Smooth muscle cell (in vitro differentiated cells): ENCODE measurements at regions not wholly inside any gene's neighbourhood (a gene's known extent, or its start where the extent isn't known, plus 50 kb on each side); places are given as distances from the start of the nearest gene placed in this dataset.

Experiments used
- DNase-seq: peaks from one replicate; lab custom pipeline; 2025; ENCODE audit not compliant: unreplicated experiment; lab: John Stamatoyannopoulos, UW
- H2AFZ ChIP-seq: fragments of 200-600 bp; sonication (generic); 2 replicates; pipeline ENCODE4 v1.6.0; 2016; ENCODE audit warnings: antibody characterized with exemption, low read depth, mild to moderate bottlenecking
- H3F3A ChIP-seq: fragments of 200-600 bp; sonication (generic); 2 replicates; pipeline ENCODE4 v1.6.0; 2017; ENCODE audit warnings: antibody characterized with exemption, low read depth
- H3K27ac ChIP-seq: fragments of 200-600 bp; sonication (generic); 2 replicates; pipeline ENCODE4 v1.5.1; 2016; ENCODE audit warnings: low read depth, mild to moderate bottlenecking
- H3K27me3 ChIP-seq: fragments of 200-600 bp; sonication (generic); 2 replicates; pipeline ENCODE4 v1.6.1; 2016; ENCODE audit warnings: low read depth, mild to moderate bottlenecking
- H3K36me3 ChIP-seq: fragments of 200-600 bp; sonication (generic); 2 replicates; pipeline ENCODE4 v1.5.1; 2016; ENCODE audit warnings: low read depth
- H3K4me1 ChIP-seq: fragments of 200-600 bp; sonication (generic); 2 replicates; pipeline ENCODE4 v1.5.1; 2016; ENCODE audit warnings: low read depth
- H3K4me2 ChIP-seq: fragments of 200-600 bp; sonication (generic); 2 replicates; pipeline ENCODE4 v1.6.0; 2016; ENCODE audit warnings: mild to moderate bottlenecking
- H3K4me3 ChIP-seq: fragments of 200-600 bp; sonication (generic); 2 replicates; pipeline ENCODE4 v1.5.1; 2016; ENCODE audit warnings: mild to moderate bottlenecking
- H3K79me2 ChIP-seq: fragments of 200-600 bp; sonication (generic); 2 replicates; pipeline ENCODE4 v1.6.0; 2016; ENCODE audit warnings: low read depth, mild to moderate bottlenecking
- H3K9ac ChIP-seq: fragments of 200-600 bp; sonication (generic); 2 replicates; pipeline ENCODE4 v1.6.0; 2016; ENCODE audit warnings: low read depth
- H3K9me3 ChIP-seq: fragments of 200-600 bp; sonication (generic); replicated peaks from 2 replicates; pipeline ENCODE4 v1.5.1; 2016; ENCODE audit warnings: low read depth
- H4K20me1 ChIP-seq: fragments of 200-600 bp; sonication (generic); 2 replicates; pipeline ENCODE4 v1.6.0; 2016; ENCODE audit warnings: low read depth
- CTCF ChIP-seq: fragments of 200-600 bp; sonication (generic); IDR thresholded peaks from 2 replicates; pipeline ENCODE4 v1.5.1; 2017; ENCODE audit warnings: borderline replicate concordance, mild to moderate bottlenecking, antibody characterized with exemption; ENCODE audit not compliant: insufficient read depth, poor library complexity, severe bottlenecking
- WGBS: methylation state at CpG from one replicate; pipeline ENCODE4 v1.1.7; 2016; ENCODE audit warnings: low lambda C conversion rate; 5-methylcytosine and 5-hydroxymethylcytosine counted together

GRCh38 chrX:116226665-116227484, 56.3 kb downstream of the AGTR2 start:
- no peak for DNase-seq
- no peaks in the 10 kb centered on the region for H3F3A ChIP-seq
- H3K4me2 ChIP-seq = no peak overlapping the region
- no peak overlapping the region for H2AFZ ChIP-seq
- H3K79me2 ChIP-seq = no peaks in the 10 kb centered on the region
- no peaks in the 10 kb centered on the region for H4K20me1 ChIP-seq
- H3K4me1 ChIP-seq = no peaks in the 10 kb centered on the region
- H3K27ac ChIP-seq = no peak overlapping the region
- 77% methylated on average over 3 of the region's 3 CpGs for WGBS
- no peak overlapping the region for H3K4me3 ChIP-seq
- no peaks in the 10 kb centered on the region for H3K9me3 ChIP-seq
- no peak for TF ChIP-seq CTCF
- no peaks in the 10 kb centered on the region for H3K27me3 ChIP-seq
- no peaks in the 10 kb centered on the region for H3K36me3 ChIP-seq
- no peak overlapping the region for H3K9ac ChIP-seq

GRCh38 chrX:116230130-116230898, 59.8 kb downstream of the AGTR2 start:
- WGBS = 42% methylated on average over 4 of the region's 4 CpGs
- H3K9me3 ChIP-seq = no peaks in the 10 kb centered on the region
- H3F3A ChIP-seq = no peaks in the 10 kb centered on the region
- no peak overlapping the region for H3K4me2 ChIP-seq
- H3K9ac ChIP-seq = no peak overlapping the region
- no peak overlapping the region for H3K27ac ChIP-seq
- no peaks in the 10 kb centered on the region for H3K79me2 ChIP-seq
- H3K4me1 ChIP-seq = no peaks in the 10 kb centered on the region
- TF ChIP-seq CTCF = no peak
- no peaks in the 10 kb centered on the region for H3K36me3 ChIP-seq
- no peaks in the 10 kb centered on the region for H4K20me1 ChIP-seq
- H3K27me3 ChIP-seq = no peaks in the 10 kb centered on the region
- no peak for DNase-seq
- H2AFZ ChIP-seq = no peak overlapping the region
- no peak overlapping the region for H3K4me3 ChIP-seq

GRCh38 chrX:116232833-116233232, 62.3 kb downstream of the AGTR2 start:
- Histone ChIP-seq H3K4me2 (no peak overlapping the region), H4K20me1 (no peaks in the 10 kb centered on the region), H3K4me3 (no peak overlapping the region), H3K27me3 (no peaks in the 10 kb centered on the region), H3K9ac (no peak overlapping the region), H3K36me3 (no peaks in the 10 kb centered on the region), H3F3A (no peaks in the 10 kb centered on the region), H3K9me3 (no peaks in the 10 kb centered on the region), H3K4me1 (no peaks in the 10 kb centered on the region), H3K27ac (no peak overlapping the region), H2AFZ (no peak overlapping the region), H3K79me2 (no peaks in the 10 kb centered on the region)
- WGBS = 79% methylated on average over 3 of the region's 3 CpGs
- no peak for DNase-seq
- TF ChIP-seq CTCF = no peak
